Naive B cell (primary cell): ENCODE measurements at regions not wholly inside any gene's neighbourhood (a gene's known extent, or its start where the extent isn't known, plus 50 kb on each side); places are given as distances from the start of the nearest gene placed in this dataset.

Experiments
- ATAC-seq, 2 donors: fragments of 150-1000 bp; cut with Tn5 transposase; 2 replicates each; pipeline ENCODE4 v1.10.0; 2021; ENCODE audit warnings: low read depth in 2 of 2, mild to moderate bottlenecking in 2 of 2, moderate library complexity in 2 of 2
- DNase-seq: peaks from one replicate; pipeline ENCODE4 v3.0.0; 2022
- H3K27ac Mint-ChIP-seq, 6 donors: one replicate each; pipeline ENCODE4 v1.8.0; 2020 to 2022; ENCODE audit warnings: mild to moderate bottlenecking in 6 of 6, mixed read lengths in 6 of 6, moderate library complexity in 5 of 6, inconsistent platforms in 2 of 6
- H3K27me3 Mint-ChIP-seq, 3 donors: one replicate each; pipeline ENCODE4 v1.8.0; 2021 to 2022; ENCODE audit warnings: mixed read lengths in 3 of 3, mild to moderate bottlenecking in 1 of 3
- H3K36me3 Mint-ChIP-seq, 2 donors: one replicate each; pipeline ENCODE4 v1.8.0; 2020 to 2022; ENCODE audit warnings: mixed read lengths in 2 of 2, inconsistent platforms in 1 of 2, mild to moderate bottlenecking in 1 of 2
- H3K4me1 Mint-ChIP-seq, 3 donors: one replicate each; pipeline ENCODE4 v1.8.0; 2020 to 2022; ENCODE audit warnings: mixed read lengths in 3 of 3, inconsistent platforms in 1 of 3, mild to moderate bottlenecking in 1 of 3, moderate library complexity in 1 of 3
- H3K4me3 Mint-ChIP-seq, 8 donors: one replicate each; pipeline ENCODE4 v1.8.0; 2020 to 2022; ENCODE audit warnings: mild to moderate bottlenecking in 8 of 8, mixed read lengths in 8 of 8, moderate library complexity in 8 of 8, inconsistent platforms in 2 of 8
- H3K9me3 Mint-ChIP-seq, 7 donors: one replicate each; pipeline ENCODE4 v1.8.0; 2020 to 2022; ENCODE audit warnings: mixed read lengths in 7 of 7, mild to moderate bottlenecking in 5 of 7, inconsistent platforms in 2 of 7, moderate library complexity in 1 of 7

GRCh38 chr10:105466521-105466920 is 825.4 kb downstream of the SORCS3 start:
- Mint-ChIP-seq H3K27ac (no peak overlapping the region), H3K27me3 (no peaks in the 10 kb centered on the region), H3K4me1 (no peaks in the 10 kb centered on the region), H3K36me3 (no peaks in the 10 kb centered on the region), H3K4me3 (no peak overlapping the region), H3K9me3 (peaks cover 3 to 26% (median 7%) of the 10 kb centered on the region in 7 donors)
- DNase-seq, result no peak
- ATAC-seq, result no peak

- DNase-seq (no peak), ATAC-seq (no peak)
- Mint-ChIP-seq H3K9me3 (peaks cover 0 to 4% (median 1%) of the 10 kb centered on the region in 7 donors), H3K27me3 (no peaks in the 10 kb centered on the region), H3K4me3 (no peak overlapping the region), H3K27ac (no peak overlapping the region), H3K36me3 (no peaks in the 10 kb centered on the region), H3K4me1 (no peaks in the 10 kb centered on the region)
Observed at GRCh38 chr10:105434970-105435369, 793.9 kb downstream of the SORCS3 start.

GRCh38 chr10:105413997-105414396 is 772.9 kb downstream of the SORCS3 start:
- Mint-ChIP-seq H3K9me3 (peaks cover 0 to 11% (median 5%) of the 10 kb centered on the region in 7 donors), H3K4me3 (no peak overlapping the region), H3K4me1 (no peaks in the 10 kb centered on the region), H3K27ac (no peak overlapping the region), H3K36me3 (no peaks in the 10 kb centered on the region), H3K27me3 (no peaks in the 10 kb centered on the region)
- no peak for DNase-seq
- no peak for ATAC-seq

- H3K27ac Mint-ChIP-seq, result no peak overlapping the region
Observed at GRCh38 chr10:105409370-105409769, 768.3 kb downstream of the SORCS3 start.

GRCh38 chr10:105406488-105406887 is 765.4 kb downstream of the SORCS3 start:
- Mint-ChIP-seq H3K4me1 (no peaks in the 10 kb centered on the region), H3K36me3 (no peaks in the 10 kb centered on the region), H3K27ac (no peak overlapping the region), H3K4me3 (no peak overlapping the region), H3K9me3 (peaks cover 5 to 28% (median 8%) of the 10 kb centered on the region in 7 donors), H3K27me3 (no peaks in the 10 kb centered on the region)
- DNase-seq (no peak), ATAC-seq (no peak)

More at GRCh38 chr10:105409370-105409769, 768.3 kb downstream of the SORCS3 start:
- Mint-ChIP-seq H3K9me3 (peaks cover 0 to 18% (median 8%) of the 10 kb centered on the region in 7 donors), H3K36me3 (no peaks in the 10 kb centered on the region), H3K4me3 (no peak overlapping the region), H3K4me1 (no peaks in the 10 kb centered on the region), H3K27me3 (no peaks in the 10 kb centered on the region)
- no peak for DNase-seq
- no peak for ATAC-seq

GRCh38 chr10:105398202-105398601 is 757.1 kb downstream of the SORCS3 start:
- H3K27ac Mint-ChIP-seq, result no peak overlapping the region
- ATAC-seq (no peak), DNase-seq (no peak)
- H3K36me3 Mint-ChIP-seq, result no peaks in the 10 kb centered on the region
- no peak overlapping the region for H3K4me3 Mint-ChIP-seq
- H3K27me3 Mint-ChIP-seq, result no peaks in the 10 kb centered on the region
- no peaks in the 10 kb centered on the region for H3K4me1 Mint-ChIP-seq
- peaks cover 0 to 20% (median 8%) of the 10 kb centered on the region in 7 donors for H3K9me3 Mint-ChIP-seq

- Mint-ChIP-seq H3K36me3 (no peaks in the 10 kb centered on the region), H3K27me3 (no peaks in the 10 kb centered on the region), H3K4me3 (no peak overlapping the region), H3K4me1 (no peaks in the 10 kb centered on the region), H3K27ac (no peak overlapping the region), H3K9me3 (peaks cover 0 to 10% (median 1%) of the 10 kb centered on the region in 7 donors)
- DNase-seq, result no peak
- no peak for ATAC-seq
Observed at GRCh38 chr10:105391670-105392351, 750.7 kb downstream of the SORCS3 start.

- ATAC-seq (no peak), DNase-seq (no peak)
Observed at GRCh38 chr10:105387971-105388370, 746.9 kb downstream of the SORCS3 start.

GRCh38 chr10:105383978-105384377 is 742.9 kb downstream of the SORCS3 start:
- H3K27ac Mint-ChIP-seq, result no peak overlapping the region
- no peaks in the 10 kb centered on the region for H3K4me1 Mint-ChIP-seq
- H3K27me3 Mint-ChIP-seq, result no peaks in the 10 kb centered on the region
- H3K9me3 Mint-ChIP-seq, result peaks cover 0 to 6% (median 5%) of the 10 kb centered on the region in 7 donors
- ATAC-seq (no peak), DNase-seq (no peak)
- H3K36me3 Mint-ChIP-seq, result no peaks in the 10 kb centered on the region
- H3K4me3 Mint-ChIP-seq, result no peak overlapping the region

More at GRCh38 chr10:105387971-105388370, 746.9 kb downstream of the SORCS3 start:
- Mint-ChIP-seq H3K36me3 (no peaks in the 10 kb centered on the region), H3K9me3 (peaks cover 0 to 7% (median 5%) of the 10 kb centered on the region in 7 donors), H3K4me3 (no peak overlapping the region), H3K4me1 (no peaks in the 10 kb centered on the region), H3K27ac (no peak overlapping the region), H3K27me3 (no peaks in the 10 kb centered on the region)

GRCh38 chr10:105370692-105371091 is 729.6 kb downstream of the SORCS3 start:
- Mint-ChIP-seq H3K4me1 (no peaks in the 10 kb centered on the region), H3K36me3 (no peaks in the 10 kb centered on the region), H3K27ac (no peak overlapping the region), H3K4me3 (no peak overlapping the region), H3K27me3 (no peaks in the 10 kb centered on the region), H3K9me3 (peaks cover 0 to 15% (median 11%) of the 10 kb centered on the region in 7 donors)
- no peak for DNase-seq
- no peak for ATAC-seq

- peaks cover 1 to 15% (median 4%) of the 10 kb centered on the region in 7 donors for H3K9me3 Mint-ChIP-seq
- DNase-seq (no peak), ATAC-seq (no peak)
- H3K27me3 Mint-ChIP-seq, result no peaks in the 10 kb centered on the region
- H3K4me3 Mint-ChIP-seq, result no peak overlapping the region
- no peak overlapping the region for H3K27ac Mint-ChIP-seq
- H3K36me3 Mint-ChIP-seq, result no peaks in the 10 kb centered on the region
- H3K4me1 Mint-ChIP-seq, result no peaks in the 10 kb centered on the region
Observed at GRCh38 chr10:105359708-105360107, 718.6 kb downstream of the SORCS3 start.

- no peak for ATAC-seq
Observed at GRCh38 chr10:105358911-105359310, 717.8 kb downstream of the SORCS3 start.

GRCh38 chr10:105356626-105357025 is 715.5 kb downstream of the SORCS3 start:
- Mint-ChIP-seq H3K36me3 (no peaks in the 10 kb centered on the region), H3K9me3 (peaks cover 0 to 7% (median 3%) of the 10 kb centered on the region in 7 donors), H3K27ac (no peak overlapping the region), H3K4me1 (no peaks in the 10 kb centered on the region), H3K27me3 (no peaks in the 10 kb centered on the region), H3K4me3 (no peak overlapping the region)
- DNase-seq (no peak), ATAC-seq (no peak)

More at GRCh38 chr10:105358911-105359310, 717.8 kb downstream of the SORCS3 start:
- Mint-ChIP-seq H3K4me3 (no peak overlapping the region), H3K4me1 (no peaks in the 10 kb centered on the region), H3K9me3 (peaks cover 0 to 8% (median 4%) of the 10 kb centered on the region in 7 donors), H3K27me3 (no peaks in the 10 kb centered on the region), H3K27ac (no peak overlapping the region), H3K36me3 (no peaks in the 10 kb centered on the region)
- no peak for DNase-seq

- DNase-seq, result no peak
- no peak for ATAC-seq
- H3K4me3 Mint-ChIP-seq, result no peak overlapping the region
- no peaks in the 10 kb centered on the region for H3K36me3 Mint-ChIP-seq
- H3K4me1 Mint-ChIP-seq, result no peaks in the 10 kb centered on the region
- H3K27ac Mint-ChIP-seq, result no peak overlapping the region
- peaks cover 0 to 4% (median 2%) of the 10 kb centered on the region in 7 donors for H3K9me3 Mint-ChIP-seq
- H3K27me3 Mint-ChIP-seq, result no peaks in the 10 kb centered on the region
Observed at GRCh38 chr10:105354010-105354409, 712.9 kb downstream of the SORCS3 start.
